Lower leg skin (tissue), 3 donors: ENCODE measurements at regions not wholly inside any gene's neighbourhood (a gene's known extent, or its start where the extent isn't known, plus 50 kb on each side); places are given as distances from the start of the nearest gene placed in this dataset.

Source experiments
- POLR2A ChIP-seq, 2 donors: fragments of 450-650 bp; IDR thresholded peaks; one replicate each; pipeline ENCODE4 v1.6.1; 2016 to 2017; ENCODE audit warnings: antibody characterized with exemption in 2 of 2, mild to moderate bottlenecking in 1 of 2, moderate library complexity in 1 of 2
- TF ChIP-seq, protein P1 (sequence below), 3 donors: fragments of 450-650 bp; IDR thresholded peaks; one replicate each; pipeline ENCODE4 v1.5.1; 2016; ENCODE audit warnings: antibody characterized with exemption in 3 of 3, mild to moderate bottlenecking in 3 of 3, moderate library complexity in 2 of 3

DNA sequence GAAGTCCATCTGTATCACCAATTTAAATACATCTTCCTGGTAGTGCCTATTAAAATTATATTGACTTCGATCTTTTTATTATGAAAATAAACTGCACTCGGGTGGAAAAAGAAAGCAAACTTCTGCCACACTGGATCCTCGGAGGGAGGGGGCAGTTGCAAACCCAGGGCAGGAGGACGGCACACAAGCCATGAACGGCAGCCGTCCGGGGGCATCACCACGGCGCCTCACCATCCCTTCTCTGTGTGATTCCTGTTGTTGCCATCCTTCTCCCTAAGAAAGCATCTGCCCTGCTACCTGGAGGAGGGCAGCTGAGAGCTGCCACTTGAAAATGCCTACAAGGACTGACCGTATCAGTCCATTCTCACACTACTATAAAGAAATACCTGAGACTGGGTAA is 53.9 kb upstream of the ENPP7 start:
- TF ChIP-seq POLR2A (IDR thresholded peaks at IDR 0.05) = no peak
- TF ChIP-seq, protein P1, sequence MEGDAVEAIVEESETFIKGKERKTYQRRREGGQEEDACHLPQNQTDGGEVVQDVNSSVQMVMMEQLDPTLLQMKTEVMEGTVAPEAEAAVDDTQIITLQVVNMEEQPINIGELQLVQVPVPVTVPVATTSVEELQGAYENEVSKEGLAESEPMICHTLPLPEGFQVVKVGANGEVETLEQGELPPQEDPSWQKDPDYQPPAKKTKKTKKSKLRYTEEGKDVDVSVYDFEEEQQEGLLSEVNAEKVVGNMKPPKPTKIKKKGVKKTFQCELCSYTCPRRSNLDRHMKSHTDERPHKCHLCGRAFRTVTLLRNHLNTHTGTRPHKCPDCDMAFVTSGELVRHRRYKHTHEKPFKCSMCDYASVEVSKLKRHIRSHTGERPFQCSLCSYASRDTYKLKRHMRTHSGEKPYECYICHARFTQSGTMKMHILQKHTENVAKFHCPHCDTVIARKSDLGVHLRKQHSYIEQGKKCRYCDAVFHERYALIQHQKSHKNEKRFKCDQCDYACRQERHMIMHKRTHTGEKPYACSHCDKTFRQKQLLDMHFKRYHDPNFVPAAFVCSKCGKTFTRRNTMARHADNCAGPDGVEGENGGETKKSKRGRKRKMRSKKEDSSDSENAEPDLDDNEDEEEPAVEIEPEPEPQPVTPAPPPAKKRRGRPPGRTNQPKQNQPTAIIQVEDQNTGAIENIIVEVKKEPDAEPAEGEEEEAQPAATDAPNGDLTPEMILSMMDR (IDR thresholded peaks at IDR 0.05) = no peak
